HG03558 (cell line): ENCODE measurements at regions not wholly inside any gene's neighbourhood (a gene's known extent, or its start where the extent isn't known, plus 50 kb on each side); places are given as distances from the start of the nearest gene placed in this dataset.

Experiments used
- ATAC-seq: cut with Tn5 transposase; IDR thresholded peaks from one replicate; pipeline ENCODE4 v1.9.1; 2021; ENCODE audit warnings: moderate number of reproducible peaks; ENCODE audit not compliant: unreplicated experiment; ENCODE audit errors: extremely low read depth

- no peak for ATAC-seq
These were observed 520.6 kb downstream of the METTL4 start for GRCh38 chr18:2050702-2051201.

GRCh38 chr18:2053490-2054089, 517.7 kb downstream of the METTL4 start:
- no peak for ATAC-seq

- ATAC-seq = no peak
These were observed 512.0 kb downstream of the METTL4 start for GRCh38 chr18:2059336-2059735.

- ATAC-seq = no peak
These were observed 511.2 kb downstream of the METTL4 start for GRCh38 chr18:2060086-2060485.

GRCh38 chr18:2070631-2071030, 500.7 kb downstream of the METTL4 start:
- no peak for ATAC-seq

- no peak for ATAC-seq
These were observed 495.8 kb downstream of the METTL4 start for GRCh38 chr18:2075499-2075898.

GRCh38 chr18:2082676-2083075, 488.6 kb downstream of the METTL4 start:
- ATAC-seq = no peak

- no peak for ATAC-seq
These were observed 487.6 kb downstream of the METTL4 start for GRCh38 chr18:2083691-2084090.

GRCh38 chr18:2086439-2086838, 484.9 kb downstream of the METTL4 start:
- no peak for ATAC-seq

GRCh38 chr18:2087877-2088673, 483.2 kb downstream of the METTL4 start:
- ATAC-seq = no peak

GRCh38 chr18:2089396-2089795, 481.9 kb downstream of the METTL4 start:
- no peak for ATAC-seq

GRCh38 chr18:2091937-2092336, 479.4 kb downstream of the METTL4 start:
- ATAC-seq = no peak

- no peak for ATAC-seq
These were observed 474.8 kb downstream of the METTL4 start for GRCh38 chr18:2096551-2096950.

GRCh38 chr18:2100694-2101213, 470.6 kb downstream of the METTL4 start:
- no peak for ATAC-seq

- ATAC-seq = no peak
These were observed 469.3 kb downstream of the METTL4 start for GRCh38 chr18:2102022-2102421.

GRCh38 chr18:2103299-2103698, 468.0 kb downstream of the METTL4 start:
- no peak for ATAC-seq

GRCh38 chr18:2104620-2105462, 466.5 kb downstream of the METTL4 start:
- no peak for ATAC-seq

- no peak for ATAC-seq
These were observed 462.7 kb downstream of the METTL4 start for GRCh38 chr18:2108591-2108990.

- no peak for ATAC-seq
These were observed 459.8 kb downstream of the METTL4 start for GRCh38 chr18:2111456-2111855.

GRCh38 chr18:2112435-2113045, 458.8 kb downstream of the METTL4 start:
- ATAC-seq = no peak
